Astrocyte (in vitro differentiated cells and primary cell): ENCODE measurements at regions not wholly inside any gene's neighbourhood (a gene's known extent, or its start where the extent isn't known, plus 50 kb on each side); places are given as distances from the start of the nearest gene placed in this dataset.
A peak's percentile ranks its signal among the peaks of the same experiment; 100 is the strongest.

Experiments
- DNase-seq: peaks from one replicate; pipeline ENCODE4 v3.0.0-alpha.2; 2010; ENCODE audit warnings: low read depth
- FAIRE-seq: peaks from 2 replicates; lab custom pipeline; 2011; peaks lifted over from hg19 to GRCh38; lab: Jason Lieb, UNC
- H2AFZ ChIP-seq: 2 replicates; pipeline ENCODE4 v1.6.0; 2012; ENCODE audit warnings: low read depth, low read length, inconsistent platforms
- H3K27ac ChIP-seq: 2 replicates; pipeline ENCODE4 v1.5.1; 2011; ENCODE audit warnings: low read depth, low read length, inconsistent platforms
- H3K27me3 ChIP-seq: 2 replicates; pipeline ENCODE4 v1.6.0; 2011; ENCODE audit warnings: low read length, inconsistent platforms; ENCODE audit not compliant: insufficient read depth
- H3K36me3 ChIP-seq: 2 replicates; pipeline ENCODE4 v1.5.1; 2011; ENCODE audit warnings: low read length, inconsistent platforms; ENCODE audit not compliant: insufficient read depth
- H3K4me1 ChIP-seq: 2 replicates; pipeline ENCODE4 v1.5.1; 2011; ENCODE audit warnings: low read length, inconsistent platforms; ENCODE audit not compliant: insufficient read depth
- H3K4me2 ChIP-seq: 2 replicates; pipeline ENCODE4 v1.6.0; 2012; ENCODE audit warnings: low read length, inconsistent platforms
- H3K4me3 ChIP-seq: 2 replicates; pipeline ENCODE4 v1.5.1; 2011; ENCODE audit warnings: low read depth, mild to moderate bottlenecking, low read length, inconsistent platforms; ENCODE audit not compliant: insufficient read depth
- H3K79me2 ChIP-seq: 2 replicates; pipeline ENCODE4 v1.6.0; 2012; ENCODE audit warnings: mild to moderate bottlenecking, low read length, inconsistent platforms; ENCODE audit not compliant: insufficient read depth
- H3K9ac ChIP-seq: 2 replicates; pipeline ENCODE4 v1.6.0; 2012; ENCODE audit warnings: mild to moderate bottlenecking, low read length, inconsistent platforms
- H3K9me3 ChIP-seq: 2 replicates; pipeline ENCODE4 v1.5.1; 2012; ENCODE audit warnings: low read depth, mild to moderate bottlenecking, low read length, inconsistent platforms; ENCODE audit not compliant: insufficient read depth
- H4K20me1 ChIP-seq: 2 replicates; pipeline ENCODE4 v1.6.0; 2012; ENCODE audit warnings: low read length, inconsistent platforms; ENCODE audit not compliant: insufficient read depth
- H3K27ac Mint-ChIP-seq: one replicate; pipeline ENCODE4 v1.8.0; 2021; ENCODE audit warnings: mild to moderate bottlenecking, mixed read lengths; ENCODE audit not compliant: unreplicated experiment
- H3K27me3 Mint-ChIP-seq: one replicate; pipeline ENCODE4 v1.8.0; 2021; ENCODE audit warnings: low read depth, mixed read lengths; ENCODE audit not compliant: unreplicated experiment
- H3K36me3 Mint-ChIP-seq: one replicate; pipeline ENCODE4 v1.8.0; 2021; ENCODE audit warnings: low read depth, mixed read lengths; ENCODE audit not compliant: unreplicated experiment
- H3K4me1 Mint-ChIP-seq: one replicate; pipeline ENCODE4 v1.8.0; 2021; ENCODE audit warnings: low read depth, mixed read lengths; ENCODE audit not compliant: unreplicated experiment
- H3K4me3 Mint-ChIP-seq: one replicate; pipeline ENCODE4 v1.8.0; 2021; ENCODE audit warnings: mild to moderate bottlenecking, moderate library complexity, mixed read lengths; ENCODE audit not compliant: unreplicated experiment
- H3K9me3 Mint-ChIP-seq: one replicate; pipeline ENCODE4 v1.8.0; 2021; ENCODE audit warnings: mild to moderate bottlenecking, mixed read lengths; ENCODE audit not compliant: unreplicated experiment
- EZH2 ChIP-seq: IDR thresholded peaks from 2 replicates; pipeline ENCODE4 v1.6.1; 2012; ENCODE audit warnings: mild to moderate bottlenecking, low read length, inconsistent platforms; ENCODE audit not compliant: insufficient read depth
- TF ChIP-seq, protein P1 (sequence below): IDR thresholded peaks from 2 replicates; pipeline ENCODE4 v1.5.1; 2011; ENCODE audit warnings: low read depth, mild to moderate bottlenecking, inconsistent platforms, low read length, moderate library complexity; ENCODE audit not compliant: insufficient read depth

DNA sequence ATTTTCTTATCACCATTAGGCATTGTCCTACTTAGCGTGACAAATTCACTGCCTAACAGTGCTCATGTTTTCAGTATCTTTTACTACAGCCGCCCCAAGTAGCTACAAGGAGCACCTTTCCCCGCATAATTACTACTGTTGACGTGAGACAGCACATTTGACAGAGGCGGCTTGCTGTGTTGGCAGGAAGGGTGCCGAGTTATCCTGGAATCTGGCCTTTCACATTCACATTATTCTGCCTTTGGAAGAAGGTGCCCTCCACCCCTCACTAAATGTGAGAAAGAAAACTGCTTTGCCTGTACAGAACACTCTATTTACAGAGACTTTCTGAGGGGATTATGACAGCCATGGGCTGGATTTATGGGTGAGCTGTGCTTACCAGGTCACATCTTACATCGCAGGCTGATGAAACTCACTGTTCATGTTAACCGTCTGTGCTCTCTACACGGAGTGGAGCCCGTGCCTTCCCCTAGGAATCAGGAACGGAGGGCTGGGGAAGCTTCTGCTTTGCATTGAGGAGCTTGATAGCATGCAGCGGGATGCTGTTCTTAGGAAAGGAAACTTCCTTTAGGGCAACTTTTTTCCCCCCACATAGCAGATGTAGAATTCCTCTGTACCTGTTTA is 148.0 kb upstream of the ZRANB2 start:
- Mint-ChIP-seq H3K9me3 (no peaks in the 10 kb centered on the region), H3K4me1 (peaks cover 17% of the 10 kb centered on the region), H3K4me3 (no peak overlapping the region), H3K36me3 (no peaks in the 10 kb centered on the region), H3K27me3 (peaks cover 3% of the 10 kb centered on the region), H3K27ac (peak overlapping the region; percentile 74)
- Histone ChIP-seq H2AFZ (no peak overlapping the region), H3K36me3 (no peaks in the 10 kb centered on the region), H3K4me1 (no peaks in the 10 kb centered on the region), H3K27me3 (no peaks in the 10 kb centered on the region), H3K79me2 (no peaks in the 10 kb centered on the region), H3K9ac (no peak overlapping the region), H3K27ac (no peak overlapping the region), H4K20me1 (no peaks in the 10 kb centered on the region), H3K4me3 (no peak overlapping the region), H3K9me3 (no peaks in the 10 kb centered on the region), H3K4me2 (no peak overlapping the region)
- no peak for TF ChIP-seq EZH2
- TF ChIP-seq, protein P1, sequence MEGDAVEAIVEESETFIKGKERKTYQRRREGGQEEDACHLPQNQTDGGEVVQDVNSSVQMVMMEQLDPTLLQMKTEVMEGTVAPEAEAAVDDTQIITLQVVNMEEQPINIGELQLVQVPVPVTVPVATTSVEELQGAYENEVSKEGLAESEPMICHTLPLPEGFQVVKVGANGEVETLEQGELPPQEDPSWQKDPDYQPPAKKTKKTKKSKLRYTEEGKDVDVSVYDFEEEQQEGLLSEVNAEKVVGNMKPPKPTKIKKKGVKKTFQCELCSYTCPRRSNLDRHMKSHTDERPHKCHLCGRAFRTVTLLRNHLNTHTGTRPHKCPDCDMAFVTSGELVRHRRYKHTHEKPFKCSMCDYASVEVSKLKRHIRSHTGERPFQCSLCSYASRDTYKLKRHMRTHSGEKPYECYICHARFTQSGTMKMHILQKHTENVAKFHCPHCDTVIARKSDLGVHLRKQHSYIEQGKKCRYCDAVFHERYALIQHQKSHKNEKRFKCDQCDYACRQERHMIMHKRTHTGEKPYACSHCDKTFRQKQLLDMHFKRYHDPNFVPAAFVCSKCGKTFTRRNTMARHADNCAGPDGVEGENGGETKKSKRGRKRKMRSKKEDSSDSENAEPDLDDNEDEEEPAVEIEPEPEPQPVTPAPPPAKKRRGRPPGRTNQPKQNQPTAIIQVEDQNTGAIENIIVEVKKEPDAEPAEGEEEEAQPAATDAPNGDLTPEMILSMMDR = no peak
- FAIRE-seq = no peak
- DNase-seq = no peak

DNA sequence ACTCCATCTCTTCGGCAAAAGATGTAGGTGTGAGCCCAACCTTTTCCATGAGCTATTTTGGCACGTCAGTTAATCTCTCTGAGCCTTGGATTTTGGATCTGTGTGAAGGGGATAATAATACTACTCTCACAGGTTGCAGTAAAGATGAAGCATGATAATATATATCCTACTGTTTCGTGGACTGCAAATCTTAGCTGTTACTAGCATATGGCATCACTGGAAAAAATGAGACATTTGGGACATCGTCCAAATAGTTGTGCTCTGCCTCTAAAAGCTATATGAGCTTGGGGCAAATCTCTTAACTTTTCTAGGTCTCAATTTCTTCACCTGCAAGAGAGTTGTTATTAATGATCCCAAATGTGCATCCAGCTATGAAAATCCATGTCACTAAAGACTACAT is 147.4 kb upstream of the ZRANB2 start:
- Histone ChIP-seq H3K79me2 (no peaks in the 10 kb centered on the region), H3K4me1 (no peaks in the 10 kb centered on the region), H3K9ac (no peak overlapping the region), H3K9me3 (no peaks in the 10 kb centered on the region), H2AFZ (no peak overlapping the region), H3K27me3 (no peaks in the 10 kb centered on the region), H3K36me3 (no peaks in the 10 kb centered on the region), H3K27ac (no peak overlapping the region), H3K4me3 (no peak overlapping the region), H4K20me1 (no peaks in the 10 kb centered on the region), H3K4me2 (no peak overlapping the region)
- TF ChIP-seq, protein P1 = no peak
- TF ChIP-seq EZH2 = no peak
- H3K27me3 Mint-ChIP-seq = peaks cover 3% of the 10 kb centered on the region
- no peak overlapping the region for H3K4me3 Mint-ChIP-seq
- no peaks in the 10 kb centered on the region for H3K9me3 Mint-ChIP-seq
- peaks cover 17% of the 10 kb centered on the region for H3K4me1 Mint-ChIP-seq
- no peaks in the 10 kb centered on the region for H3K36me3 Mint-ChIP-seq
- DNase-seq = no peak
- H3K27ac Mint-ChIP-seq = no peak overlapping the region
- no peak for FAIRE-seq

DNA sequence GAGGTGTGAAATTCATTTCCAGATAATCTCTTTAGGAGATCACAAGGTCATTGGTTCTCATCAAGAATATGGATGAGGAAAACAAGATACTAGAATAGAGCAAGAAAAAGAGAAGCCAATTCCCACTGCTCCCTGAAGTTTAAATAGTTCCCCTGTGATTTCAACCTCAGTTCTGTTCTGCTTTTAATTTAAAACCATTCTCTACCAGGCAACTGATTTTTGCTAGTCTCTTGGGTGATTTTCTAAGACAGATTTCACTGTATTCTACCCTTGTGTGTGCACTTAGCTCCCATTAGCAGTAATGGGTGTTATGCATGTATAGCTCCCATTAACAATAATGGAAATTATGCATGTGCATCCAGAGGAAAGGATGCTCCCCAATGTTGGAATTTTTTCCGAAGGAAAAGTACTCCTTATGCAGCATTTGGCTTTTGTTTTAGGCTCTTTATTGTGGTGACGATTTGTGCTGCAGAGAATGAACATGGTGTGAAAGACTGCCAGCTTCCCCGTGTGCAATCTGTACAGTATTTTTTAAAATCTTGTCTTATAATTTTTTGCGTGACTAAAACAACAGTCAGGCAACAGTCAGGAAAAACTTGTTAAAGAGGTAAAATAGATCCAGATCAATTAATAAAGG is 144.0 kb upstream of the ZRANB2 start:
- no peaks in the 10 kb centered on the region for H3K79me2 ChIP-seq
- H3K4me2 ChIP-seq = no peak overlapping the region
- H3K36me3 Mint-ChIP-seq = no peaks in the 10 kb centered on the region
- TF ChIP-seq EZH2 = no peak
- TF ChIP-seq, protein P1 = no peak
- no peaks in the 10 kb centered on the region for H3K4me1 ChIP-seq
- FAIRE-seq (no peak), DNase-seq (no peak)
- H3K4me3 Mint-ChIP-seq = no peak overlapping the region
- H3K4me3 ChIP-seq = no peak overlapping the region
- no peaks in the 10 kb centered on the region for H3K4me1 Mint-ChIP-seq
- H3K9me3 Mint-ChIP-seq = peaks cover 3% of the 10 kb centered on the region
- H4K20me1 ChIP-seq = no peaks in the 10 kb centered on the region
- H3K27me3 ChIP-seq = no peaks in the 10 kb centered on the region
- peaks cover 3% of the 10 kb centered on the region for H3K27me3 Mint-ChIP-seq
- H3K27ac ChIP-seq = no peak overlapping the region
- no peaks in the 10 kb centered on the region for H3K36me3 ChIP-seq
- H2AFZ ChIP-seq = no peak overlapping the region
- H3K9ac ChIP-seq = no peak overlapping the region
- no peak overlapping the region for H3K27ac Mint-ChIP-seq
- no peaks in the 10 kb centered on the region for H3K9me3 ChIP-seq
